HUES6 (cell line): ENCODE measurements at regions not wholly inside any gene's neighbourhood (a gene's known extent, or its start where the extent isn't known, plus 50 kb on each side); places are given as distances from the start of the nearest gene placed in this dataset.

Source experiments
- H3K27ac ChIP-seq: 2 replicates; pipeline ENCODE4 v1.7.0; 2013; ENCODE audit warnings: low read depth, mild to moderate bottlenecking, low read length, inconsistent platforms
- H3K27me3 ChIP-seq: 2 replicates; pipeline ENCODE4 v1.6.1; 2013; ENCODE audit warnings: low read length; ENCODE audit not compliant: control insufficient read depth, insufficient read depth
- H3K36me3 ChIP-seq: 2 replicates; pipeline ENCODE4 v1.6.1; 2013; ENCODE audit warnings: low read length; ENCODE audit not compliant: control insufficient read depth, insufficient read depth
- H3K4me1 ChIP-seq: 2 replicates; pipeline ENCODE4 v1.6.1; 2013; ENCODE audit warnings: low read length; ENCODE audit not compliant: control insufficient read depth, insufficient read depth
- H3K4me3 ChIP-seq: 2 replicates; pipeline ENCODE4 v1.5.1; 2013; ENCODE audit warnings: low read depth, low read length
- H3K9ac ChIP-seq: one replicate; pipeline ENCODE4 v1.6.1; 2013; ENCODE audit warnings: mild to moderate bottlenecking, low read length
- H3K9me3 ChIP-seq: 2 replicates; pipeline ENCODE4 v1.6.1; 2013; ENCODE audit warnings: low read depth, low read length; ENCODE audit not compliant: control insufficient read depth, insufficient read depth

DNA sequence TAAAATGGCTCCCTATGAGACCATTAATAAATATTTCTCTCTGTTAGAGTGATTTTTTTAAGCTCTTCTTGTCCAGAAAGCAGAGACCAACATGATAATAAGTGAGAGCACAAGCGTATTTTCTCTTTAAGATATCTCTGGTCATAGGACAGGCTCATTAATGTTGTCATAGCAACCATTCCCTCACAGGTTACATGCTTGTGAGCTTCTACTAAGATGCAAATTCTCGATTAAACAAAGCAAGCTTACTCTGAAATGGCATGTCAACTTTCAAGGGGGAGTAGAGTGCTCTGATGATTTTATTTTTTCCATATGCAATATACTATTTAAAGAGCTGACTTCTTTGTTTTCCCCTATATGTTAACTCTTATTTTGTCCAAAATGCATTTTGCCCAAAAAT lies 487.2 kb upstream of the LCORL start:
- 0 out of 2 replicates have a peak, but pooled peaks cover 7% of the 10 kb centered on the region for H3K4me1 ChIP-seq
- H3K9ac ChIP-seq: no peak overlapping the region
- no peaks in the 10 kb centered on the region for H3K36me3 ChIP-seq

DNA sequence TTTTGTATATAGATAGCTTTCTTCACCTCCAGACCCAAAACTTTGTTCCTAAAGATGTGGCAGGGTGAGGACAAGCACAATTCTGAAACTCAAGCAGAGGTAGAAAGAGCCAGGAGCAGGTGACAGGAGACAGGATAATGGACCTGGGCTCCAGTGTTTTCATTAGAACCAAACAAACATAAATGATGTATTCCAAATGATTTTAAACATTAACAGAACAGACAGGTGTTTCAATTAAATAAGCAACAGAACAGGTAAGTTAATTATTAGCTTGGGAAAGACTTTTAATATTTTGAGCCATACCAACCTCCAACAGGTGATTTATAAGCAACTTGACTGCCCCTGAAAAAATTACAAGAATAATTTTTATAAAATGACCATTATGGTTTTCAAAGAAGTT lies 459.4 kb upstream of the LCORL start:
- H3K4me1 ChIP-seq: no peaks in the 10 kb centered on the region
- H3K4me3 ChIP-seq: no peak overlapping the region
- H3K9me3 ChIP-seq: peaks cover 23% of the 10 kb centered on the region

More for the DNA sequence above, 487.2 kb upstream of the LCORL start:
- no peaks in the 10 kb centered on the region for H3K9me3 ChIP-seq
- no peaks in the 10 kb centered on the region for H3K27me3 ChIP-seq
- no peak overlapping the region for H3K27ac ChIP-seq
- H3K4me3 ChIP-seq: no peak overlapping the region

DNA sequence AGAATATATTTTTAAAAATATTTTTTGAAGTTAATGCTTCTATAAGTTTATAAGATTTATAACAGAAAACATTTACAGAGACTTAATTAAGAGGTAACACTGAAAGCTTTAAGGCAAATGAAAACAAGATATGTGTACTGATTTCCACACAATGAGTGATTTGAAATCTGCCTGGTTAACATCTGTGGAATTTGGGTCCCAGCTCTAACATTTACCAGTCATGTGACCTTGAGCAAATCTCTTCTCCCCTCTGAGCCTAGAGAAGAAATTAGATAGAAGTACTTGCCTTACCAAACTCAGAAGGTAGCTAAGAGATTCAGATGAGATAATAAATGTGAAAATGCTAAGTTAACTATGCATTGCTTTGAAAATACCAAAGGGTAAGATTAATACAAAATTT lies 458.8 kb upstream of the LCORL start:
- H3K9ac ChIP-seq: no peak overlapping the region
- H3K9me3 ChIP-seq: peaks cover 23% of the 10 kb centered on the region
- H3K4me1 ChIP-seq: no peaks in the 10 kb centered on the region
- no peak overlapping the region for H3K4me3 ChIP-seq
- H3K36me3 ChIP-seq: no peaks in the 10 kb centered on the region
- no peaks in the 10 kb centered on the region for H3K27me3 ChIP-seq
- H3K27ac ChIP-seq: no peak overlapping the region

More for the DNA sequence above, 459.4 kb upstream of the LCORL start:
- H3K9ac ChIP-seq: no peak overlapping the region
- no peaks in the 10 kb centered on the region for H3K36me3 ChIP-seq
- no peaks in the 10 kb centered on the region for H3K27me3 ChIP-seq
- no peak overlapping the region for H3K27ac ChIP-seq

DNA sequence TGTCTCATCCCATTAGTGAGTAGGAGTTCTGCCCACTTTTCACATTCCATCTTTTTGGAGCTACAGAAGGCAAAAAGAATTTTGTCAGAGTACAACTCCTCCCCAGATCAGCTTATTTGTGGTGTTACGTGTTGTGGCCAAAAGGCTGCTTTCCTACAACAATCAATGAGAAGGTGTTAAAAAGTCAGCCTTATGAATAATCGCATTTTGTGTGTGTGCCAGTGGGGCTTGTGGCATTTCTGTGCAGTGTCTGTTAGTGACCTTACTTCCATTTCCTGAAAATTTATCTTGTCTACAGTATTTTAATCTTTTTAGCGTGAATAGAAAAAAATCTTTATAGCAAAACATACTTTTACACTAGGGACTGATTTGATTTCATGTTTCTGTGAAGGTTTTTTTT lies 458.3 kb upstream of the LCORL start:
- no peak overlapping the region for H3K27ac ChIP-seq
- H3K9me3 ChIP-seq: peaks cover 23% of the 10 kb centered on the region

DNA sequence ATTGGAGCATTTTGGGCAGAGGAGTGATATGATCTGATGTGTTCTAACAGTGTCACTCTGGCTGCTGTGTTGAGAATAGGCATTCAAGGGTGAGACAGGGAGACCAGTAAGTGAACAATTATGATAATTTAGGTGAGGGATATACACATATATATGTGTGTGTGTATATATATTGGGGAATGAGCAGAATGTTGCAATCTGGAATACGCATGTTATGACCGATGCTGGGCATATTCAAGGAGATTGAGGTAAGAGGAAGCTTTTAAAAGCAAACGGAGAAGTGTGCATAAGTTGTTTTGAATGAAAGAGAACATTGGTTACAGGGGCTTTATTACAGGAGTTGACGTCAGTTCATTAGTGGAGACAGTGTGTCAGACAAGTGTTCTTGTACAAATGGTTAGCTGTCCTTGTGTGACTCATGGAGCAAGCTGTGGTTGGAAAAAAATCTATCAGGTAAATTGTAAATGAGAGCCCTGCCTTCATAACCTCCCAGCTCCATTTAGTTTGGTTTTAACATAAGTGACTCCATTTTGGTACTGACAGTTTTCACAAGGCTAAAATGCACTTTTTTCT lies 442.5 kb upstream of the LCORL start:
- H3K4me1 ChIP-seq: no peaks in the 10 kb centered on the region
- H3K27ac ChIP-seq: no peak overlapping the region
- no peak overlapping the region for H3K4me3 ChIP-seq
- no peaks in the 10 kb centered on the region for H3K36me3 ChIP-seq
- no peaks in the 10 kb centered on the region for H3K9me3 ChIP-seq
- H3K27me3 ChIP-seq: no peaks in the 10 kb centered on the region
- H3K9ac ChIP-seq: no peak overlapping the region

More for the DNA sequence above, 458.3 kb upstream of the LCORL start:
- Histone ChIP-seq H3K4me3 (no peak overlapping the region), H3K27me3 (no peaks in the 10 kb centered on the region), H3K36me3 (no peaks in the 10 kb centered on the region), H3K9ac (no peak overlapping the region), H3K4me1 (no peaks in the 10 kb centered on the region)

DNA sequence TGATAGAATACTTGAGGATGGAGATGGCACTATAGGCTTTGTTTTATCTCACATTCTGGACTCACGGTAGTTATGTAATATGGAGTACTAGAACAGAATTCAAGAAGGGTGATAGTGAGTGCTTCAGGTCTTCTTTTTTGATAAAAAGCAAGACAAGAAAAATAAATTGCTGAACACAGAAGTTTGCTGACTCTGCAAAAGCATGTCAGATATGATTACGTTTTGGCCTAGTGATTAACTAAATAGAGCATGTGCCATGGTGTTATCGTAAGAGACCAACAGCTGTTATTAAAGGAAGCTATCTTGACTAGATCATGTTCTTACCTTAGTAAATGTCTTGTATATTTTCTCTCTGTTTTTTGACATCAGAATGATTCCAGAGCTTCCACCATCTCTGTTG lies 436.9 kb upstream of the LCORL start:
- no peaks in the 10 kb centered on the region for H3K27me3 ChIP-seq
- H3K27ac ChIP-seq: no peak overlapping the region
- H3K4me3 ChIP-seq: no peak overlapping the region
- H3K4me1 ChIP-seq: no peaks in the 10 kb centered on the region
- H3K36me3 ChIP-seq: no peaks in the 10 kb centered on the region
- no peak overlapping the region for H3K9ac ChIP-seq
- H3K9me3 ChIP-seq: no peaks in the 10 kb centered on the region

DNA sequence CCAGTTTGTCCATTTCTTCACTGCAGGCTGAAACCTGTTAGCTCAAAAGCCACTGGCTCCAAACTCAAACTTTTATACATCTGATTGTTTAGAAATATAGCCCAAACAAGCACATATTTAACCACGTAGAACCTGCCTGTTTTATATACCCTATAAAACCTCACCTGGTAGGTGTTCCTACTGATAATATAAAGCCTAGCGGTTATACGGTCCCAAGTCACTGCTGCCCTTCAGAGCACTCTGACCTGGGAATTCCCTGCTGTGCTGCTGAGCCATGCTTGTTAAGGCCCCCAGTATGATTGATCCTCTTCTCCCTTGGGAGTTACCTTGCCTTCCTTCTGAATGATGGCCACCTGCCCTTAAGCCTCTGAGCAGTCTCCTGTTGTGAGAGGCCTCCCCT lies 432.8 kb upstream of the LCORL start:
- Histone ChIP-seq H3K36me3 (no peaks in the 10 kb centered on the region), H3K4me3 (no peak overlapping the region), H3K4me1 (no peaks in the 10 kb centered on the region), H3K27me3 (no peaks in the 10 kb centered on the region), H3K27ac (no peak overlapping the region), H3K9ac (no peak overlapping the region), H3K9me3 (no peaks in the 10 kb centered on the region)

DNA sequence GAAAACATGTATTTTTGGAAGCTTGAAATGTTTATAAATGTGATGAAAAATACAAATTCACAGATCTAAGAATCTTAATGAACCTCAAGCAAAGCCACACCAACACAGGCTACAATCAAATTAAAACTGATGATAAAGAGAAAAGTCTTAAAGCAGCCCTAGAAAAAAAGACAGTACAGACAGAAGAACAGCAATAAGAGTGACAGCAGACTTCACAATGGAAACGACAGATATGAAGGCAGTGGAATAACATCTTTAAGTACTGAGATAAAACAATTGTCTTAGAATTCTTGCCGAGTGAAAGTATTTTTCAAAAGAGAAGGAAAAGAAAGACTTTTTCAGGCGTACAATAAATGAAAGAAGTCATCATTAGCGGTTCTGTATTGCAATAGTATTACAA lies 423.6 kb upstream of the LCORL start:
- H3K4me1 ChIP-seq: peaks cover 5% of the 10 kb centered on the region; the same call in 1 of the 2 replicates

DNA sequence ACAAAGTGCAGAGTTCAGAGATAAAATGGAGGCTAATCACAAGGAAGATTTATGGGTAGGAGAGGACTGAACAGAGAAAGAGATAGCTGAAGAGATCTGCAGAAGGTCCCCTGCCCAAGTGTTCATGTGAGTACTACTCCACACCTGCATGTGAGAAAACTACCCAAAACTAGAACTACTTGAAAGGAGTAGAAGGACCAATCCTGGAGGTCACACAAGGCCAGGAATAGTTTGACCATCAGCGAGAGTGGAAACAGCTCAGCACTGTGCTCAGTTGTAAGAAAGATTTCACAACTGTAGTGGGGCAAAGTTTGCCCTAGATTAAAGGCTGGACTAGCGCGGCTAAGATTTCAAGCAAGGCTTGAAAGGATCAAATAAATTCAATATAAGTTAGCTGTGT lies 422.7 kb upstream of the LCORL start:
- Histone ChIP-seq H3K27me3 (no peaks in the 10 kb centered on the region), H3K27ac (no peak overlapping the region), H3K36me3 (no peaks in the 10 kb centered on the region), H3K4me1 (peaks cover 5% of the 10 kb centered on the region; the same call in 1 of the 2 replicates), H3K9ac (no peak overlapping the region), H3K9me3 (no peaks in the 10 kb centered on the region; the same call in 1 of the 2 replicates), H3K4me3 (no peak overlapping the region)

More for the DNA sequence above, 423.6 kb upstream of the LCORL start:
- Histone ChIP-seq H3K4me3 (no peak overlapping the region), H3K36me3 (no peaks in the 10 kb centered on the region), H3K27me3 (no peaks in the 10 kb centered on the region), H3K9me3 (no peaks in the 10 kb centered on the region; the same call in 1 of the 2 replicates), H3K9ac (no peak overlapping the region), H3K27ac (no peak overlapping the region)

DNA sequence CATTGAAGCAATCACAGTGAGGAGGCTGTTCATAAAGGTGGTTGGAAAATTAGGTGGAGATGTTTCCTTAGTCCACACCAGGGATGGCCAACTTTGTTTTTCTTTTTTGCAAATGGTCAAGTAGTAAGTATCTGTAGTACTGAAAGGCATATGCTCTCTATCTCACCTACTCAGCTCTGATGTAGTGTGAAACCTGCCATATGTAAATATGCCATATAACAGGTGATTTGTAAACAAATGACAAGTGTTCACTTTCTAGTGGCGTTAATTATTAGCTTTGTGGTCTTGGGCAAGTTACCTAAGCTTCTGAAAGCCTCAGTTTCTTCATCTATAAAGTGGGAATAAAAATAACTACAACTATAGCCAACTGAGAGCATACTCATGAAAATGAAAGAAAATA lies 421.4 kb upstream of the LCORL start:
- Histone ChIP-seq H3K27ac (no peak overlapping the region), H3K9ac (no peak overlapping the region), H3K4me3 (no peak overlapping the region), H3K9me3 (no peaks in the 10 kb centered on the region; the same call in 1 of the 2 replicates), H3K4me1 (peaks cover 5% of the 10 kb centered on the region; the same call in 1 of the 2 replicates), H3K27me3 (no peaks in the 10 kb centered on the region), H3K36me3 (no peaks in the 10 kb centered on the region)

DNA sequence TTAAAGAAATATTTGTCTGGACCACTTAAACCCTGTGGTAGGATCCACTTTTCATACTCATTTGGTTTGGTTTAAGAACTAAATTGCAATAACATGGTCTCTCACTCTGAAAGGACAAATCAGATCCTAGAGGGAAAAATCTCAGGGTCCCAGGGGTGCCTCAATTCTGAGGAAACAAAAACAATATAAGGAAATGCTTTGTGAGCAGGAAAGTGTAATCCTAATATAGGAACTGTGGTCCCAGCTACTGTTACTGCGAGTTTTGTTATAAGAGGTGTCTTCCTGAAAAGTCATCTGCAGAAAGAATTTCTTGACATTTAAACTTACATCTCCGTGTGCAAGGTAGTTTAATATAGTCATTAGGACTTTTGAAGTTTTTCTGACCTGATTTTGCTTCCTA lies 420.1 kb upstream of the LCORL start:
- Histone ChIP-seq H3K9ac (no peak overlapping the region), H3K4me3 (no peak overlapping the region), H3K27me3 (no peaks in the 10 kb centered on the region), H3K4me1 (peaks cover 5% of the 10 kb centered on the region; the same call in 1 of the 2 replicates), H3K36me3 (no peaks in the 10 kb centered on the region), H3K9me3 (no peaks in the 10 kb centered on the region; the same call in 1 of the 2 replicates), H3K27ac (no peak overlapping the region)
